Common myeloid progenitor, CD34-positive (primary cell): ENCODE measurements at regions not wholly inside any gene's neighbourhood (a gene's known extent, or its start where the extent isn't known, plus 50 kb on each side); places are given as distances from the start of the nearest gene placed in this dataset.

ENCODE experiments used
- CTCF ChIA-PET: fragments of 350-600 bp; sonication (Branson Sonifier 250); formaldehyde crosslinking; loops from one replicate; lab custom pipeline; 2021; ENCODE audit warnings: antibody characterized with exemption; lab: Charles Lee
- POLR2A ChIA-PET: fragments of 350-600 bp; sonication (Branson Sonifier 250); formaldehyde crosslinking; loops from one replicate; lab custom pipeline; 2021; ENCODE audit warnings: antibody characterized with exemption; lab: Charles Lee
- DNase-seq, 3 donors: peaks; one replicate each; pipeline versions ENCODE4 v3.0.0 to v3.0.0-alpha.2; 2013
- H3K27ac ChIP-seq, 2 experiments: 1 replicate in 1 of 2; 2 replicates in 1 of 2; pipeline ENCODE4 v1.7.0; 2013; ENCODE audit warnings: inconsistent platforms in 2 of 2, low read length in 2 of 2, mild to moderate bottlenecking in 2 of 2, low read depth in 1 of 2, moderate library complexity in 1 of 2; ENCODE audit not compliant: severe bottlenecking in 2 of 2, insufficient read depth in 1 of 2, poor library complexity in 1 of 2
- H3K27me3 ChIP-seq, 5 experiments: replicated peaks in 2 of 5; 1 replicate in 3 of 5; 2 replicates in 2 of 5; pipeline versions ENCODE4 v1.6.1 to v1.7.0; 2013; ENCODE audit warnings: low read length in 4 of 5, mild to moderate bottlenecking in 2 of 5, moderate library complexity in 2 of 5, inconsistent platforms in 1 of 5; ENCODE audit not compliant: insufficient read depth in 5 of 5, control insufficient read depth in 4 of 5
- H3K36me3 ChIP-seq, 4 experiments: 1 replicate in 2 of 4; 2 replicates in 2 of 4; pipeline versions ENCODE4 v1.6.1 to v1.7.0; 2013; ENCODE audit warnings: low read length in 3 of 4, control low read depth in 1 of 4, mild to moderate bottlenecking in 1 of 4; ENCODE audit not compliant: control insufficient read depth in 4 of 4, insufficient read depth in 4 of 4
- H3K4me1 ChIP-seq, 4 experiments: 1 replicate in 3 of 4; 2 replicates in 1 of 4; pipeline versions ENCODE4 v1.6.1 to v1.7.1; 2013; ENCODE audit warnings: low read length in 3 of 4, mild to moderate bottlenecking in 3 of 4, control low read depth in 1 of 4, inconsistent platforms in 1 of 4, moderate library complexity in 1 of 4; ENCODE audit not compliant: control insufficient read depth in 4 of 4, insufficient read depth in 4 of 4; ENCODE audit errors: control extremely low read depth in 1 of 4
- H3K4me3 ChIP-seq, 7 experiments: 1 replicate in 4 of 7; 2 replicates in 3 of 7; pipeline versions ENCODE4 v1.5.1 to v1.7.0; 2013; ENCODE audit warnings: mild to moderate bottlenecking in 7 of 7, low read length in 6 of 7, moderate library complexity in 6 of 7, inconsistent platforms in 2 of 7, low read depth in 2 of 7, control low read depth in 1 of 7; ENCODE audit not compliant: insufficient read depth in 4 of 7, control insufficient read depth in 1 of 7; ENCODE audit errors: extremely low read depth in 1 of 7
- H3K9me3 ChIP-seq, 5 experiments: 1 replicate in 4 of 5; 2 replicates in 1 of 5; pipeline versions ENCODE4 v1.6.1 to v1.7.1; 2013; ENCODE audit warnings: low read length in 4 of 5, mild to moderate bottlenecking in 2 of 5, inconsistent platforms in 1 of 5, low read depth in 1 of 5, moderate library complexity in 1 of 5; ENCODE audit not compliant: control insufficient read depth in 4 of 5, insufficient read depth in 2 of 5; ENCODE audit errors: control extremely low read depth in 1 of 5
- WGBS: methylation state at CpG from one replicate; pipeline ENCODE4 v1.1.5; 2013; ENCODE audit not compliant: insufficient coverage; 5-methylcytosine and 5-hydroxymethylcytosine counted together

GRCh38 chr5:30890377-30890776 lies 303.1 kb upstream of the CDH6 start:
- H3K4me1 ChIP-seq: no peaks in the 10 kb centered on the region
- H3K27ac ChIP-seq: no peak overlapping the region
- POLR2A ChIA-PET: no interaction called here
- no peak for DNase-seq
- WGBS: 50% methylated on average over 2 of the region's 2 CpGs
- no peaks in the 10 kb centered on the region for H3K36me3 ChIP-seq
- H3K27me3 ChIP-seq: no peaks in the 10 kb centered on the region
- CTCF ChIA-PET: no interaction called here
- no peaks in the 10 kb centered on the region for H3K9me3 ChIP-seq
- H3K4me3 ChIP-seq: no peak overlapping the region

GRCh38 chr5:30880514-30880913 lies 313.0 kb upstream of the CDH6 start:
- Histone ChIP-seq H3K27ac (no peak overlapping the region), H3K36me3 (no peaks in the 10 kb centered on the region), H3K4me3 (no peak overlapping the region), H3K4me1 (no peaks in the 10 kb centered on the region), H3K9me3 (peaks cover 0 to 2% (median 0%) of the 10 kb centered on the region in 5 experiments), H3K27me3 (no peaks in the 10 kb centered on the region)
- ChIA-PET POLR2A (no interaction called here), CTCF (no interaction called here)
- no peak for DNase-seq
- 83% methylated on average over 1 of the region's 3 CpGs for WGBS

- CTCF ChIA-PET: interaction anchor here (1.2 kb wide), 1 partner anchor 34 kb away, joined by 3 read pairs; no protein-coding TSS in a partner anchor
- Histone ChIP-seq H3K4me1 (no peaks in the 10 kb centered on the region), H3K27me3 (no peaks in the 10 kb centered on the region), H3K9me3 (peaks cover 0 to 2% (median 0%) of the 10 kb centered on the region in 5 experiments), H3K4me3 (no peak overlapping the region), H3K36me3 (no peaks in the 10 kb centered on the region), H3K27ac (no peak overlapping the region)
- POLR2A ChIA-PET: no interaction called here
- no CpG with 5 or more reads among the region's 2 CpGs for WGBS
- no peak for DNase-seq
Measured at GRCh38 chr5:30879887-30880286, 313.6 kb upstream of the CDH6 start.

GRCh38 chr5:30878746-30879145 lies 314.7 kb upstream of the CDH6 start:
- H3K4me1 ChIP-seq: peaks cover 0 to 7% (median 0%) of the 10 kb centered on the region in 4 experiments
- POLR2A ChIA-PET: no interaction called here
- H3K27ac ChIP-seq: no peak overlapping the region
- H3K27me3 ChIP-seq: no peaks in the 10 kb centered on the region
- no peaks in the 10 kb centered on the region for H3K36me3 ChIP-seq
- no peak overlapping the region for H3K4me3 ChIP-seq
- no peak for DNase-seq
- WGBS: no CpG with 5 or more reads among the region's 1 CpG
- no peaks in the 10 kb centered on the region for H3K9me3 ChIP-seq
- CTCF ChIA-PET: no interaction called here

- Histone ChIP-seq H3K27ac (no peak overlapping the region), H3K4me1 (peaks cover 0 to 7% (median 0%) of the 10 kb centered on the region in 4 experiments), H3K36me3 (no peaks in the 10 kb centered on the region), H3K27me3 (no peaks in the 10 kb centered on the region), H3K4me3 (no peak overlapping the region), H3K9me3 (no peaks in the 10 kb centered on the region)
- ChIA-PET CTCF (no interaction called here), POLR2A (no interaction called here)
- DNase-seq: no peak
- WGBS: 96% methylated on average over 9 of the region's 10 CpGs
Measured at GRCh38 chr5:30878296-30878695, 315.2 kb upstream of the CDH6 start.

GRCh38 chr5:30874241-30875034 lies 319.0 kb upstream of the CDH6 start:
- Histone ChIP-seq H3K4me1 (peaks cover 0 to 7% (median 0%) of the 10 kb centered on the region in 4 experiments), H3K9me3 (no peaks in the 10 kb centered on the region), H3K36me3 (no peaks in the 10 kb centered on the region), H3K27me3 (no peaks in the 10 kb centered on the region), H3K4me3 (no peak overlapping the region), H3K27ac (no peak overlapping the region)
- DNase-seq: peak in 2 of 3 donors; percentile 4 to 18
- WGBS: 78% methylated on average over 9 of the region's 10 CpGs
- CTCF ChIA-PET: no interaction called here
- POLR2A ChIA-PET: no interaction called here

- Histone ChIP-seq H3K27ac (no peak overlapping the region), H3K36me3 (no peaks in the 10 kb centered on the region), H3K4me3 (no peak overlapping the region), H3K4me1 (peaks cover 0 to 7% (median 0%) of the 10 kb centered on the region in 4 experiments), H3K27me3 (no peaks in the 10 kb centered on the region), H3K9me3 (no peaks in the 10 kb centered on the region)
- no peak for DNase-seq
- ChIA-PET CTCF (no interaction called here), POLR2A (no interaction called here)
- 100% methylated on average over 1 of the region's 3 CpGs for WGBS
Measured at GRCh38 chr5:30871196-30871595, 322.3 kb upstream of the CDH6 start.
